H1 (cell line): ENCODE measurements at regions not wholly inside any gene's neighbourhood (a gene's known extent, or its start where the extent isn't known, plus 50 kb on each side); places are given as distances from the start of the nearest gene placed in this dataset.

ENCODE experiments used
- CTBP2 ChIP-seq: IDR thresholded peaks from 2 replicates; pipeline ENCODE4 v1.7.0; 2011; ENCODE audit warnings: borderline replicate concordance, mild to moderate bottlenecking, moderate library complexity, mixed read lengths, low read length; ENCODE audit not compliant: insufficient read depth, insufficient read length
- HDAC2 ChIP-seq, 2 experiments: fragments of 300-600 bp in 1 of 2; sonication (generic) in 1 of 2; IDR thresholded peaks; 2 replicates each; pipeline ENCODE4 v1.6.1; 2011 to 2012; ENCODE audit warnings: low read depth in 2 of 2, low read length in 2 of 2, mild to moderate bottlenecking in 2 of 2, moderate library complexity in 2 of 2, borderline replicate concordance in 1 of 2, inconsistent platforms in 1 of 2
- JUN ChIP-seq: IDR thresholded peaks from 2 replicates; pipeline ENCODE4 v1.6.1; 2011; ENCODE audit warnings: low read depth, mild to moderate bottlenecking, improper control_type of control experiment, low read length
- NANOG ChIP-seq: IDR thresholded peaks from 2 replicates; pipeline ENCODE4 v1.6.1; 2011; ENCODE audit warnings: low read length, low read depth, mild to moderate bottlenecking, inconsistent platforms; ENCODE audit not compliant: insufficient read depth, poor library complexity, severe bottlenecking
- RAD21 ChIP-seq, 2 experiments: IDR thresholded peaks in 1 of 2; conservative IDR thresholded peaks in 1 of 2; 2 replicates each; pipeline ENCODE4 v1.6.1; 2011; ENCODE audit warnings: low read depth in 2 of 2, low read length in 2 of 2, improper control_type of control experiment in 1 of 2, inconsistent platforms in 1 of 2, mild to moderate bottlenecking in 1 of 2, moderate library complexity in 1 of 2

DNA sequence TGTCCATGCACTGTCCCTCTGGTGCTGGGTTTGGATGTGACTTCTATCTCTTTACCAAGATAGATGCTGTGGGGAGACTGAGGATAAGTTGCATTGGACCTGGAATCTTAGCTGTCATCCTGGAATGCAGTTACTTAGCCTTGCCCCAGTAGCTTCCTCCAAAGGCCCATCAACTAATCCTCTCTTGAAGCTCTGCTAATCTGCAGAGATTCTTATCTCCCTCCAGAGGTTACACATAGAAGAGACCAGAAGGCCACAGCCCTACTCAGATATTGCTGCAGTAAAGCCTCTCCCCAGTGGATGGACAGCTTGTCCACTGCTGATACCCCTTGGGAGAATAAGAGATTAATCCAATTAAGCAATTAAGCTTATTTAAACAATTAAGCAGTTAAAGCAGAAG lies 867.2 kb downstream of the BCL11B start (continued):
- TF ChIP-seq NANOG, result no peak
- no peak for TF ChIP-seq HDAC2 (IDR thresholded peaks at IDR 0.05; ENCODE audit: borderline replicate concordance in 1 of 2, low read depth in 2 of 2, low read length in 2 of 2)
- no peak for TF ChIP-seq RAD21 (IDR thresholded peaks at IDR 0.05 in 1 of 2, conservative IDR thresholded peaks at IDR 0.05 in 1 of 2; ENCODE audit: low read depth in 2 of 2, low read length in 2 of 2)
- TF ChIP-seq CTBP2, result no peak
- TF ChIP-seq JUN, result no peak
- TF ChIP-seq, all 59 proteins: peak for 0
